ENCODE measurements at regions not wholly inside any gene's neighbourhood (a gene's known extent, or its start where the extent isn't known, plus 50 kb on each side); places are given as distances from the start of the nearest gene placed in this dataset.

- TF ChIP-seq POLR2AphosphoS5 (IDR thresholded peaks at IDR 0.05; ENCODE audit: low read depth, low read length) (no peak), SIN3A (IDR thresholded peaks at IDR 0.05; ENCODE audit: borderline replicate concordance, insufficient read depth, low read length) (no peak)
Observed at GRCh38 chr15:81481346-81481745, 107.3 kb upstream of the TMC3 start.

Measured in PFSK-1 (cell line).